ENCODE measurements at regions not wholly inside any gene's neighbourhood (a gene's known extent, or its start where the extent isn't known, plus 50 kb on each side); places are given as distances from the start of the nearest gene placed in this dataset.

DNA sequence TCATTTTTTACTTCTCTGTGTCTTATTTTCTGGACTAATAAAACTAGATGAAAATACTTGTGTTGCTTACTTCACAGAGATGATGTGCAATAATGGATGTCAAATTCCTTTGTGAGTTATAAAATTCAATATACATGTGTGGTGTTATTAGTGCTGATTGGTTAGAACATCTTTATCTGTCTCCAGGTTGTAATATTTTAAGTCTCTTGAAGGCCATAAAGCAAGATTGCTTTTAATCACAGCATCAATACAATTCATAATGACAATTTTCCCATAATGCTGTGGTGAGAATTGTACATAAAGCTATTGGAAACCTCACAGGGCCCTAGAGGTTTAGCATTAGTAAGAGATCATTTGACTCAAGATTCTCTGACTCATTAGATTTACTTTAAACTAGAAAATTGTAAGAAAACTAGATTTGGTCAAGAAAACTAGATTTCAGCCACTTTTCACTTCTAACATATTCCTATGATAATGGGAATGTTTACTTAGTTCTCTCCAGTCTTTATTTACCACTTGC lies 963.7 kb downstream of the REEP3 start:
- TF ChIP-seq ZNF70 (CRISPR knock-in tag; IDR thresholded peaks at IDR 0.05) (no peak), CSDC2 (CRISPR knock-in tag; IDR thresholded peaks at IDR 0.05) (no peak), ZFP3 (CRISPR knock-in tag; IDR thresholded peaks at IDR 0.05) (no peak), ZC3H10 (CRISPR knock-in tag; IDR thresholded peaks at IDR 0.05) (no peak)

DNA sequence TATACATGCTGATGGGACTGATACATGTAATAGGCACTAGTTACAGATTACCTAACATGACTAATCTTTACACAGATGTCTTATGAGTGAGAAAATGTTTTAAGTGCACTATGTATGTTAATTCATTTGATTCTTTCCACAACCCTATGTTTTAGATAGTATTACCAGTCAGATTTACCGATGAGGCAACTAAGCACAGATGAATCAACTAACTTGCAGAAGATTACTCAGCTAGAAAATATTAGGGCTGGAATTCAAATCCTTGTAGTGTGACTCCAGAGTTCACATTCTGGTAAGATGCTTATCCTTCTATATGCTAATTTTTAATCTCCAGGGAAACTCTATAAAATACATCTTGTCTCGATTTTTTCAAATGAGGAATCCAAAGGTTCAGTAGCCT lies 964.9 kb downstream of the REEP3 start:
- no peak for TF ChIP-seq ZNF565 (CRISPR knock-in tag; conservative IDR thresholded peaks at IDR 0.05; ENCODE audit: low read depth)
- TF ChIP-seq ISL1 (CRISPR knock-in tag; IDR thresholded peaks at IDR 0.05) = peak; percentile 81
- ATAC-seq = no peak; the same call in 1 of the 3 replicates

More for the DNA sequence above, 963.7 kb downstream of the REEP3 start:
- no peak for ATAC-seq

DNA sequence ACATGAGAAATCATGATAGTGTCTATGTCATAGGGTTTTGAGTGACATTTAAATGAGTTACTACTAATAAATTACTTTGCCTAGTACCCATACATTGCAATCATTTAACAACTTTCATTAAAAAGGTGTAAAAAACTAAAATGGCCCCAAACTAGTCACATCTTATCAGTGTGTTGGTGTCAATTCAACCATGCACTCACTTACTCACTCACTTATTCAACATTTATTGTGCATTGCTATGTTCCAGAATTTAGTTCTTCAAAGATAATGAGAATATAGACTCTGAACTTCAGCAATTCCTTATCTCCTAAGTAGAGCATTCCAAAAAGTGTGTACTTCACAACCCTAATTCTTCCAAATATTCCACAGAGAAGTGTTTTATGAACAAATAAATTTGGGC lies 965.7 kb downstream of the REEP3 start:
- ATAC-seq = no peak
- TF ChIP-seq GLIS3 (CRISPR knock-in tag; IDR thresholded peaks at IDR 0.05) (no peak), OSR1 (CRISPR knock-in tag; IDR thresholded peaks at IDR 0.05) (no peak), CSDC2 (CRISPR knock-in tag; IDR thresholded peaks at IDR 0.05) (no peak), ZFP30 (CRISPR knock-in tag; IDR thresholded peaks at IDR 0.05) (no peak), BACH2 (CRISPR knock-in tag; IDR thresholded peaks at IDR 0.05; ENCODE audit: borderline replicate concordance) (no peak), RARB (CRISPR knock-in tag; IDR thresholded peaks at IDR 0.05) (no peak), ZNF70 (CRISPR knock-in tag; IDR thresholded peaks at IDR 0.05) (no peak), PPARA (CRISPR knock-in tag; IDR thresholded peaks at IDR 0.05; ENCODE audit: borderline replicate concordance) (no peak), SNAI2 (CRISPR knock-in tag; IDR thresholded peaks at IDR 0.05) (no peak), ZC3H10 (CRISPR knock-in tag; IDR thresholded peaks at IDR 0.05) (no peak), ZFP3 (CRISPR knock-in tag; IDR thresholded peaks at IDR 0.05) (no peak), TCF4 (CRISPR knock-in tag; IDR thresholded peaks at IDR 0.05; ENCODE audit: borderline replicate concordance) (no peak)
- TF ChIP-seq, protein P1, sequence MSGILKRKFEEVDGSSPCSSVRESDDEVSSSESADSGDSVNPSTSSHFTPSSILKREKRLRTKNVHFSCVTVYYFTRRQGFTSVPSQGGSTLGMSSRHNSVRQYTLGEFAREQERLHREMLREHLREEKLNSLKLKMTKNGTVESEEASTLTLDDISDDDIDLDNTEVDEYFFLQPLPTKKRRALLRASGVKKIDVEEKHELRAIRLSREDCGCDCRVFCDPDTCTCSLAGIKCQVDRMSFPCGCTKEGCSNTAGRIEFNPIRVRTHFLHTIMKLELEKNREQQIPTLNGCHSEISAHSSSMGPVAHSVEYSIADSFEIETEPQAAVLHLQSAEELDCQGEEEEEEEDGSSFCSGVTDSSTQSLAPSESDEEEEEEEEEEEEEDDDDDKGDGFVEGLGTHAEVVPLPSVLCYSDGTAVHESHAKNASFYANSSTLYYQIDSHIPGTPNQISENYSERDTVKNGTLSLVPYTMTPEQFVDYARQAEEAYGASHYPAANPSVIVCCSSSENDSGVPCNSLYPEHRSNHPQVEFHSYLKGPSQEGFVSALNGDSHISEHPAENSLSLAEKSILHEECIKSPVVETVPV (CRISPR knock-in tag; IDR thresholded peaks at IDR 0.05) = no peak
- TF ChIP-seq, protein P2, sequence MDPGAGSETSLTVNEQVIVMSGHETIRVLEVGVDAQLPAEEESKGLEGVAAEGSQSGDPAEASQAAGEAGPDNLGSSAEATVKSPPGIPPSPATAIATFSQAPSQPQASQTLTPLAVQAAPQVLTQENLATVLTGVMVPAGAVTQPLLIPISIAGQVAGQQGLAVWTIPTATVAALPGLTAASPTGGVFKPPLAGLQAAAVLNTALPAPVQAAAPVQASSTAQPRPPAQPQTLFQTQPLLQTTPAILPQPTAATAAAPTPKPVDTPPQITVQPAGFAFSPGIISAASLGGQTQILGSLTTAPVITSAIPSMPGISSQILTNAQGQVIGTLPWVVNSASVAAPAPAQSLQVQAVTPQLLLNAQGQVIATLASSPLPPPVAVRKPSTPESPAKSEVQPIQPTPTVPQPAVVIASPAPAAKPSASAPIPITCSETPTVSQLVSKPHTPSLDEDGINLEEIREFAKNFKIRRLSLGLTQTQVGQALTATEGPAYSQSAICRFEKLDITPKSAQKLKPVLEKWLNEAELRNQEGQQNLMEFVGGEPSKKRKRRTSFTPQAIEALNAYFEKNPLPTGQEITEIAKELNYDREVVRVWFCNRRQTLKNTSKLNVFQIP (CRISPR knock-in tag; IDR thresholded peaks at IDR 0.05; ENCODE audit: borderline replicate concordance, low read depth) = no peak
- TF ChIP-seq, protein P3, sequence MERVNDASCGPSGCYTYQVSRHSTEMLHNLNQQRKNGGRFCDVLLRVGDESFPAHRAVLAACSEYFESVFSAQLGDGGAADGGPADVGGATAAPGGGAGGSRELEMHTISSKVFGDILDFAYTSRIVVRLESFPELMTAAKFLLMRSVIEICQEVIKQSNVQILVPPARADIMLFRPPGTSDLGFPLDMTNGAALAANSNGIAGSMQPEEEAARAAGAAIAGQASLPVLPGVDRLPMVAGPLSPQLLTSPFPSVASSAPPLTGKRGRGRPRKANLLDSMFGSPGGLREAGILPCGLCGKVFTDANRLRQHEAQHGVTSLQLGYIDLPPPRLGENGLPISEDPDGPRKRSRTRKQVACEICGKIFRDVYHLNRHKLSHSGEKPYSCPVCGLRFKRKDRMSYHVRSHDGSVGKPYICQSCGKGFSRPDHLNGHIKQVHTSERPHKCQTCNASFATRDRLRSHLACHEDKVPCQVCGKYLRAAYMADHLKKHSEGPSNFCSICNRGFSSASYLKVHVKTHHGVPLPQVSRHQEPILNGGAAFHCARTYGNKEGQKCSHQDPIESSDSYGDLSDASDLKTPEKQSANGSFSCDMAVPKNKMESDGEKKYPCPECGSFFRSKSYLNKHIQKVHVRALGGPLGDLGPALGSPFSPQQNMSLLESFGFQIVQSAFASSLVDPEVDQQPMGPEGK (CRISPR knock-in tag; IDR thresholded peaks at IDR 0.05; ENCODE audit: borderline replicate concordance) = no peak

DNA sequence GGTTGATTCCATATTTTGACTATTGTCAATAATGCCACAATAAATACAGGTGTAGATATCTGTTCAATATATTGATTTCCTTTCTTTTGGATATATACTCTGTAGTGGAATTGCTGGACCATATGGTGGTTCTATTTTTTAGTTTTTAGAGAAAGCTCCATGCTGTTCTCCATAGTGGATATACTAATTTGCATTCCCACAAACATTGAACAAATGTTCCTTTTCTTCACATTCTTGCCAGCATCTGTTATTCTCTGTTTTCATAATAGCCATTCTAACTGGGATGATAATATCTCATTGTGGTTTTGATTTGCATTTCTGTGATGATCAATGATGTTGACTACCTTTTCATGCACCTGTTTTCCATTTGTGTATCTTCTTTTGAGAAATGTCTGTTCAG lies 973.7 kb downstream of the REEP3 start:
- no peak for TF ChIP-seq TCF4 (CRISPR knock-in tag; IDR thresholded peaks at IDR 0.05; ENCODE audit: borderline replicate concordance)
- no peak for TF ChIP-seq ESRRG (CRISPR knock-in tag; IDR thresholded peaks at IDR 0.05)
- no peak for TF ChIP-seq GLIS3 (CRISPR knock-in tag; IDR thresholded peaks at IDR 0.05)
- no peak for TF ChIP-seq PPARA (CRISPR knock-in tag; IDR thresholded peaks at IDR 0.05; ENCODE audit: borderline replicate concordance)
- TF ChIP-seq RARB (CRISPR knock-in tag; IDR thresholded peaks at IDR 0.05) = no peak
- TF ChIP-seq ZNF8 (CRISPR knock-in tag; IDR thresholded peaks at IDR 0.05) = no peak
- no peak for TF ChIP-seq ZNF565 (CRISPR knock-in tag; conservative IDR thresholded peaks at IDR 0.05; ENCODE audit: low read depth)
- ATAC-seq = no peak

DNA sequence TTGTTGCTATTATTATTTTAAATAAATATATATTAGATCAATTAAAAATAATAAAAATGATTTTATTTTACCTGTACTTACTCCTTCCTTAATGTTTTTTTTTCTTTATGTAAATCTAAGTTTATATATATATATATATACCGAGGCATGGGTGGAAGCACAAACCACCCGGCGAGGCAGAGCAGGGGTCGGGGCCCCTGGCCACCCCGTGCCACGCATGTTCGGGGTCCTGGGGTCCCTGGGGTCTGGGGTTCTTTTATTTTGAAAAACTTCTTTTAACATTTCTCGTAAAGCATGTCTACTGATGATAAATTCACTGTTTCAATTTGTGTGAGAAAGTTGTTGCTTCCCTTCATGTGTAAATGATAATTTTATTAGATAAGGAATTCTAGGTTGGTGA lies 976.1 kb downstream of the REEP3 start:
- no peak for ATAC-seq
- TF ChIP-seq RARB (CRISPR knock-in tag; IDR thresholded peaks at IDR 0.05) = no peak
- no peak for TF ChIP-seq ISL1 (CRISPR knock-in tag; IDR thresholded peaks at IDR 0.05)
- TF ChIP-seq ESRRG (CRISPR knock-in tag; IDR thresholded peaks at IDR 0.05) = no peak
- TF ChIP-seq, protein P2 (CRISPR knock-in tag; IDR thresholded peaks at IDR 0.05; ENCODE audit: borderline replicate concordance, low read depth) = no peak
- TF ChIP-seq ZFP3 (CRISPR knock-in tag; IDR thresholded peaks at IDR 0.05) = no peak
- no peak for TF ChIP-seq OSR1 (CRISPR knock-in tag; IDR thresholded peaks at IDR 0.05)
